Lung (tissue), 11 donors: ENCODE measurements at regions not wholly inside any gene's neighbourhood (a gene's known extent, or its start where the extent isn't known, plus 50 kb on each side); places are given as distances from the start of the nearest gene placed in this dataset.

Experiments used
- ATAC-seq: fragments of 200-7000 bp; cut with Tn5 transposase; one replicate; pipeline ENCODE4 v1.9.1; 2020; ENCODE audit warnings: moderate number of reproducible peaks; ENCODE audit not compliant: insufficient read depth, low FRiP score
- DNase-seq, 3 donors: peaks; one replicate each; pipeline ENCODE4 v3.0.0-alpha.2; 2013 to 2017
- H3K27ac ChIP-seq, 2 donors: one replicate each; pipeline ENCODE4 v1.5.1; 2013; ENCODE audit warnings: mild to moderate bottlenecking in 2 of 2, moderate library complexity in 2 of 2, control low read depth in 1 of 2, inconsistent platforms in 1 of 2, low read depth in 1 of 2, low read length in 1 of 2
- H3K27me3 ChIP-seq, 3 donors: one replicate each; pipeline ENCODE4 v1.5.1; 2013; ENCODE audit warnings: low read length in 2 of 3; ENCODE audit not compliant: control insufficient read depth in 3 of 3, insufficient read depth in 3 of 3
- H3K36me3 ChIP-seq, 4 donors: one replicate each; pipeline ENCODE4 v1.5.1; 2013; ENCODE audit warnings: low read length in 4 of 4, mild to moderate bottlenecking in 1 of 4, moderate library complexity in 1 of 4; ENCODE audit not compliant: control insufficient read depth in 4 of 4, insufficient read depth in 4 of 4
- H3K4me1 ChIP-seq, 5 donors: one replicate each; pipeline ENCODE4 v1.5.1; 2013; ENCODE audit warnings: low read length in 5 of 5, mild to moderate bottlenecking in 2 of 5, moderate library complexity in 1 of 5; ENCODE audit not compliant: control insufficient read depth in 5 of 5, insufficient read depth in 5 of 5
- H3K4me3 ChIP-seq: one replicate; pipeline ENCODE4 v1.5.1; 2013; ENCODE audit warnings: mild to moderate bottlenecking, control low read depth, moderate library complexity
- H3K9ac ChIP-seq, 2 donors: one replicate each; pipeline ENCODE4 v1.5.1; 2013; ENCODE audit warnings: low read length in 2 of 2, control low read depth in 1 of 2; ENCODE audit not compliant: insufficient read depth in 1 of 2
- H3K9me3 ChIP-seq, 4 donors: one replicate each; pipeline ENCODE4 v1.5.1; 2013; ENCODE audit warnings: low read length in 3 of 4, mild to moderate bottlenecking in 1 of 4, moderate library complexity in 1 of 4; ENCODE audit not compliant: control insufficient read depth in 4 of 4, insufficient read depth in 3 of 4
- WGBS, 2 donors: extraction: QIAGEN DNeasy Blood & Tissue Kit; methylation state at CpG; one replicate each; pipeline ENCODE4 v1.1.7; 2013; 5-methylcytosine and 5-hydroxymethylcytosine counted together
- TF ChIP-seq, protein P1 (sequence below): IDR thresholded peaks from 2 replicates; pipeline ENCODE4 v1.5.1; 2012; ENCODE audit warnings: mild to moderate bottlenecking; ENCODE audit errors: control extremely low read depth, extremely low read depth
- donor health status: control.
- donor health status: control.
- donor health status: Bipolar disorder and iron deficiency.
- donor health status: healthy.
- donor health status: DM: yes; HTN: yes; CAD: no.

DNA sequence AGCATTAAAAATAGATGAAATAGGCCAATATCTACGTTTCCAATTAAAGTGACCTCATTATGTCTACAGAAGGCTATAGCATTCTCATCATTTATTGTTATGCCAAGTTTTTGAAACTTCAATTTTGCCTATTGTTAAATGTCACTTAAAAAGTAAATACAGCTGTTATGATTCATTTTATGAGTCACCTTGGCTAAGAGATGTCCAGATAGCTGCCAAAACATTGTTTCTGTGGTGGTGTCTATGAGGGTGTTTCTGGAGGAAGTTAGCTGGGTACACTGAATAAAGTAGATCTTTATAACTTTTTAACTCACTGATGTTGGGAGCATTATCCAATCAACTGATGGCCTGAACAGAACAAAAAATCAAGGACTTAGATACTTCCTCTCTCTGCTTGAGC is 1209.7 kb upstream of the PCDH9 start:
- TF ChIP-seq, protein P1, sequence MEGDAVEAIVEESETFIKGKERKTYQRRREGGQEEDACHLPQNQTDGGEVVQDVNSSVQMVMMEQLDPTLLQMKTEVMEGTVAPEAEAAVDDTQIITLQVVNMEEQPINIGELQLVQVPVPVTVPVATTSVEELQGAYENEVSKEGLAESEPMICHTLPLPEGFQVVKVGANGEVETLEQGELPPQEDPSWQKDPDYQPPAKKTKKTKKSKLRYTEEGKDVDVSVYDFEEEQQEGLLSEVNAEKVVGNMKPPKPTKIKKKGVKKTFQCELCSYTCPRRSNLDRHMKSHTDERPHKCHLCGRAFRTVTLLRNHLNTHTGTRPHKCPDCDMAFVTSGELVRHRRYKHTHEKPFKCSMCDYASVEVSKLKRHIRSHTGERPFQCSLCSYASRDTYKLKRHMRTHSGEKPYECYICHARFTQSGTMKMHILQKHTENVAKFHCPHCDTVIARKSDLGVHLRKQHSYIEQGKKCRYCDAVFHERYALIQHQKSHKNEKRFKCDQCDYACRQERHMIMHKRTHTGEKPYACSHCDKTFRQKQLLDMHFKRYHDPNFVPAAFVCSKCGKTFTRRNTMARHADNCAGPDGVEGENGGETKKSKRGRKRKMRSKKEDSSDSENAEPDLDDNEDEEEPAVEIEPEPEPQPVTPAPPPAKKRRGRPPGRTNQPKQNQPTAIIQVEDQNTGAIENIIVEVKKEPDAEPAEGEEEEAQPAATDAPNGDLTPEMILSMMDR, result no peak
- Histone ChIP-seq H3K9me3 (no peaks in the 10 kb centered on the region), H3K4me3 (no peak overlapping the region), H3K4me1 (no peaks in the 10 kb centered on the region), H3K9ac (no peak overlapping the region), H3K36me3 (no peaks in the 10 kb centered on the region), H3K27me3 (no peaks in the 10 kb centered on the region), H3K27ac (no peak overlapping the region)
- no peak for ATAC-seq
- 52 to 64% methylated on average over 1 of the region's 1 CpG for WGBS, 2 donors
- DNase-seq, result no peak

DNA sequence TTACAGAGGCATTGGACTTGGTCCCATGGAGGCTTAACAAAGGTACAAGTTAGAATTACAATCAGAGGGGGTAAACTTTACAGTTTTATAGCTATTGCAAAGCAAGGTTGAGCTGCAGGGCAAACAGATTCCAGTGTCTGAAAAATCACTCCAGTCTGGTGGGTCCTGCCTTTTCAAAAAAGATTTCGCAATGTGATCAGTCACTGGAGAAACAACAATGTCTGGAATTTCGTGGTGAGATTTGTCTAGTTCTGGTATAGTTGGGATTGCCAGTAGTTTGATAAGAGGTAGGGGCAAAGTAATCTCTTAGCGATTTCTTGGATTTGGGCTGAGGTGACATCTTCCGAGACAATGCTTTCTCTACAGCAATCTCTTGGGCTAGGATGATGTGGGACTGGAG is 1198.2 kb upstream of the PCDH9 start:
- 74 to 82% methylated on average over 4 of the region's 4 CpGs for WGBS, 2 donors
- no peaks in the 10 kb centered on the region for H3K36me3 ChIP-seq
- no peak overlapping the region for H3K9ac ChIP-seq
- no peaks in the 10 kb centered on the region for H3K4me1 ChIP-seq
- H3K9me3 ChIP-seq, result no peaks in the 10 kb centered on the region
- H3K4me3 ChIP-seq, result no peak overlapping the region
- TF ChIP-seq, protein P1, result no peak
- ATAC-seq, result no peak
- H3K27ac ChIP-seq, result no peak overlapping the region
- no peak for DNase-seq
- no peaks in the 10 kb centered on the region for H3K27me3 ChIP-seq

DNA sequence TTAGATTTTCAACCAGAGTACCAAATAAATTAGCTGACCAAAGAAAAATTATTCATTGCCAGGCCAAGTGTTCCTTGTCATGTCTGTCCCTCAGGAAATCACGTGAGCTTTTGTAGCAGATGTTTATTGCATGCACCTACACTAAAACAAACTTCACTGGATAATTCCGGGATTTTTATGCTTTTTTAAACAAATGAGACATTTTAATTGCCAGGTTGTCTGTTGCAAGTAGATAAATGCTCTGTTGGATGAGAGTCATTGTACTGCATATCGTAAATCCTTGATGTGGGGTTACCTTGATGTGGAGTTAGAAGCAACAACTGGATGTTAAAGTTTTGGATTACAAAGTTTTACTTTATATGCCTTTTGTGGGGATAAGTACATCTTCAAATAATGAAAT is 1187.7 kb upstream of the PCDH9 start:
- H3K9me3 ChIP-seq, result peaks cover 0 to 7% (median 0%) of the 10 kb centered on the region in 4 donors
- H3K9ac ChIP-seq, result no peak overlapping the region
- no peaks in the 10 kb centered on the region for H3K27me3 ChIP-seq
- no peaks in the 10 kb centered on the region for H3K36me3 ChIP-seq
- H3K27ac ChIP-seq, result no peak overlapping the region
- WGBS, 2 donors, result 62 to 68% methylated on average over 3 of the region's 3 CpGs
- H3K4me1 ChIP-seq, result no peaks in the 10 kb centered on the region
- DNase-seq (no peak), ATAC-seq (no peak)
- no peak overlapping the region for H3K4me3 ChIP-seq
- TF ChIP-seq, protein P1, result no peak

DNA sequence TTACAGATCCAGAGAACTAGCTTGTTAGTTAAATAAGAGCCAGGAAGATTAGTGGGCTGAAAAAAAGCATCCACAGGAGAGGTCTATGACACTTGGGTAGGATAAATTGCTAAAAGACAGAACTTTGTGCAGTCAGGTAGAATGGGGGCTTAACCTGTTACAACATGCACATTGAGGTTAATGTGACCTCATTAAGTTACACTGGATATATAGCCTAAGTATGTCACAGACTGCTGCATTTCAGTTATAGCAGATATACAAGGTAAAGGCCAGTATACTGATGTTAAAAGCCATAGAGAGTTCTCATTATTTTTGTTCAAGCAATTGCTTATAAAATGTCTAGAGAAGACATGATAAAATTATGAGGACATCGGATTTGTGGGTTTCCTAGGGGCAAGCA is 1179.9 kb upstream of the PCDH9 start:
- no peaks in the 10 kb centered on the region for H3K27me3 ChIP-seq
- H3K9me3 ChIP-seq, result peaks cover 0 to 5% (median 2%) of the 10 kb centered on the region in 4 donors
- H3K4me1 ChIP-seq, result no peaks in the 10 kb centered on the region
- H3K27ac ChIP-seq, result no peak overlapping the region
- no peaks in the 10 kb centered on the region for H3K36me3 ChIP-seq
- ATAC-seq, result no peak
- no peak overlapping the region for H3K9ac ChIP-seq
- no peak overlapping the region for H3K4me3 ChIP-seq
- TF ChIP-seq, protein P1, result no peak
- WGBS, 2 donors, result 76 to 89% methylated on average over 1 of the region's 1 CpG
- no peak for DNase-seq
